ENCODE measurements at regions not wholly inside any gene's neighbourhood (a gene's known extent, or its start where the extent isn't known, plus 50 kb on each side); places are given as distances from the start of the nearest gene placed in this dataset.
A peak's percentile ranks its signal among the peaks of the same experiment; 100 is the strongest.

DNA sequence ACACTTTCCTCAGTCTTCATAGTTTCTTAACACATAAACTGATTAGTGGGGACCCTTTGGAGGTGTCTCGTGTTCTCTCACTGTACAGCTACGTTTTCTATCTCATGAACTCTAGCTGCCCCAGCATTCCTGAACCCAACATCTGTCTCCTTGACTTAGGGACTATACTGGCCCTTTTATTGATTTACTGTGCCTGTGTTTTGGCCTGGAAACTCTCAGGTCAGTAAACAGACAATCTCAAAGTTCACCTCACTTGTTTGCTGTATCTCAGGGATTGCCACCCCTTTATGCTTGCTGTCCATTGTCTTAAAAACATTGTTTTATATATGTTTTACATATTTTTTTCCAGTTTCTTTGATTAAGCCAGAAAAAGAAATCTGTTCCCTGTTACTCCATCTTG is 222.8 kb downstream of the FAM170A start (continued):
- TF ChIP-seq, protein P1, sequence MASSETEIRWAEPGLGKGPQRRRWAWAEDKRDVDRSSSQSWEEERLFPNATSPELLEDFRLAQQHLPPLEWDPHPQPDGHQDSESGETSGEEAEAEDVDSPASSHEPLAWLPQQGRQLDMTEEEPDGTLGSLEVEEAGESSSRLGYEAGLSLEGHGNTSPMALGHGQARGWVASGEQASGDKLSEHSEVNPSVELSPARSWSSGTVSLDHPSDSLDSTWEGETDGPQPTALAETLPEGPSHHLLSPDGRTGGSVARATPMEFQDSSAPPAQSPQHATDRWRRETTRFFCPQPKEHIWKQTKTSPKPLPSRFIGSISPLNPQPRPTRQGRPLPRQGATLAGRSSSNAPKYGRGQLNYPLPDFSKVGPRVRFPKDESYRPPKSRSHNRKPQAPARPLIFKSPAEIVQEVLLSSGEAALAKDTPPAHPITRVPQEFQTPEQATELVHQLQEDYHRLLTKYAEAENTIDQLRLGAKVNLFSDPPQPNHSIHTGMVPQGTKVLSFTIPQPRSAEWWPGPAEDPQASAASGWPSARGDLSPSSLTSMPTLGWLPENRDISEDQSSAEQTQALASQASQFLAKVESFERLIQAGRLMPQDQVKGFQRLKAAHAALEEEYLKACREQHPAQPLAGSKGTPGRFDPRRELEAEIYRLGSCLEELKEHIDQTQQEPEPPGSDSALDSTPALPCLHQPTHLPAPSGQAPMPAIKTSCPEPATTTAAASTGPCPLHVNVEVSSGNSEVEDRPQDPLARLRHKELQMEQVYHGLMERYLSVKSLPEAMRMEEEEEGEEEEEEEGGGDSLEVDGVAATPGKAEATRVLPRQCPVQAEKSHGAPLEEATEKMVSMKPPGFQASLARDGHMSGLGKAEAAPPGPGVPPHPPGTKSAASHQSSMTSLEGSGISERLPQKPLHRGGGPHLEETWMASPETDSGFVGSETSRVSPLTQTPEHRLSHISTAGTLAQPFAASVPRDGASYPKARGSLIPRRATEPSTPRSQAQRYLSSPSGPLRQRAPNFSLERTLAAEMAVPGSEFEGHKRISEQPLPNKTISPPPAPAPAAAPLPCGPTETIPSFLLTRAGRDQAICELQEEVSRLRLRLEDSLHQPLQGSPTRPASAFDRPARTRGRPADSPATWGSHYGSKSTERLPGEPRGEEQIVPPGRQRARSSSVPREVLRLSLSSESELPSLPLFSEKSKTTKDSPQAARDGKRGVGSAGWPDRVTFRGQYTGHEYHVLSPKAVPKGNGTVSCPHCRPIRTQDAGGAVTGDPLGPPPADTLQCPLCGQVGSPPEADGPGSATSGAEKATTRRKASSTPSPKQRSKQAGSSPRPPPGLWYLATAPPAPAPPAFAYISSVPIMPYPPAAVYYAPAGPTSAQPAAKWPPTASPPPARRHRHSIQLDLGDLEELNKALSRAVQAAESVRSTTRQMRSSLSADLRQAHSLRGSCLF (CRISPR knock-in tag; IDR thresholded peaks at IDR 0.05; ENCODE audit: borderline replicate concordance): no peak
- 0 out of 2 replicates have a peak, but pooled peaks have one; percentile 24 for TF ChIP-seq MIER2 (CRISPR knock-in tag; IDR thresholded peaks at IDR 0.05)
- TF ChIP-seq NR1H2 (CRISPR knock-in tag; IDR thresholded peaks at IDR 0.05; ENCODE audit: borderline replicate concordance, low read depth): no peak
- peak; percentile 52 for TF ChIP-seq TEAD3 (CRISPR knock-in tag; optimal IDR thresholded peaks at IDR 0.05; ENCODE audit: borderline replicate concordance)
- no peak for TF ChIP-seq SIX1 (CRISPR knock-in tag; IDR thresholded peaks at IDR 0.05; ENCODE audit: borderline replicate concordance)
- TF ChIP-seq MED1 (CRISPR knock-in tag; IDR thresholded peaks at IDR 0.05): peak; percentile 35; the same call in 1 of the 2 replicates
- TF ChIP-seq STAT5B (CRISPR knock-in tag; IDR thresholded peaks at IDR 0.05): no peak
- 0 out of 2 replicates have a peak, but pooled peaks have one; percentile 41 for TF ChIP-seq HHEX (CRISPR knock-in tag; IDR thresholded peaks at IDR 0.05)
- TF ChIP-seq THAP11 (CRISPR knock-in tag; IDR thresholded peaks at IDR 0.05): 0 out of 2 replicates have a peak, but pooled peaks have one; percentile 15
- TF ChIP-seq, protein P2, sequence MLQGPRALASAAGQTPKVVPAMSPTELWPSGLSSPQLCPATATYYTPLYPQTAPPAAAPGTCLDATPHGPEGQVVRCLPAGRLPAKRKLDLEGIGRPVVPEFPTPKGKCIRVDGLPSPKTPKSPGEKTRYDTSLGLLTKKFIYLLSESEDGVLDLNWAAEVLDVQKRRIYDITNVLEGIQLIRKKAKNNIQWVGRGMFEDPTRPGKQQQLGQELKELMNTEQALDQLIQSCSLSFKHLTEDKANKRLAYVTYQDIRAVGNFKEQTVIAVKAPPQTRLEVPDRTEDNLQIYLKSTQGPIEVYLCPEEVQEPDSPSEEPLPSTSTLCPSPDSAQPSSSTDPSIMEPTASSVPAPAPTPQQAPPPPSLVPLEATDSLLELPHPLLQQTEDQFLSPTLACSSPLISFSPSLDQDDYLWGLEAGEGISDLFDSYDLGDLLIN (CRISPR knock-in tag; IDR thresholded peaks at IDR 0.05; ENCODE audit: borderline replicate concordance): no peak
- TF ChIP-seq, protein P3, sequence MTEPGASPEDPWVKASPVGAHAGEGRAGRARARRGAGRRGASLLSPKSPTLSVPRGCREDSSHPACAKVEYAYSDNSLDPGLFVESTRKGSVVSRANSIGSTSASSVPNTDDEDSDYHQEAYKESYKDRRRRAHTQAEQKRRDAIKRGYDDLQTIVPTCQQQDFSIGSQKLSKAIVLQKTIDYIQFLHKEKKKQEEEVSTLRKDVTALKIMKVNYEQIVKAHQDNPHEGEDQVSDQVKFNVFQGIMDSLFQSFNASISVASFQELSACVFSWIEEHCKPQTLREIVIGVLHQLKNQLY (CRISPR knock-in tag; IDR thresholded peaks at IDR 0.05): no peak
- peak; percentile 14; the same call in 1 of the 2 replicates for TF ChIP-seq POGZ (CRISPR knock-in tag; IDR thresholded peaks at IDR 0.05)
- 0 out of 4 replicates have a peak, but pooled peaks of 1 of the 2 experiments have one; percentile 19 for TF ChIP-seq NR2F1 (CRISPR knock-in tag; IDR thresholded peaks at IDR 0.05)
- no peak for TF ChIP-seq NFKB2 (CRISPR knock-in tag; IDR thresholded peaks at IDR 0.05; ENCODE audit: borderline replicate concordance)
- TF ChIP-seq, protein P4, sequence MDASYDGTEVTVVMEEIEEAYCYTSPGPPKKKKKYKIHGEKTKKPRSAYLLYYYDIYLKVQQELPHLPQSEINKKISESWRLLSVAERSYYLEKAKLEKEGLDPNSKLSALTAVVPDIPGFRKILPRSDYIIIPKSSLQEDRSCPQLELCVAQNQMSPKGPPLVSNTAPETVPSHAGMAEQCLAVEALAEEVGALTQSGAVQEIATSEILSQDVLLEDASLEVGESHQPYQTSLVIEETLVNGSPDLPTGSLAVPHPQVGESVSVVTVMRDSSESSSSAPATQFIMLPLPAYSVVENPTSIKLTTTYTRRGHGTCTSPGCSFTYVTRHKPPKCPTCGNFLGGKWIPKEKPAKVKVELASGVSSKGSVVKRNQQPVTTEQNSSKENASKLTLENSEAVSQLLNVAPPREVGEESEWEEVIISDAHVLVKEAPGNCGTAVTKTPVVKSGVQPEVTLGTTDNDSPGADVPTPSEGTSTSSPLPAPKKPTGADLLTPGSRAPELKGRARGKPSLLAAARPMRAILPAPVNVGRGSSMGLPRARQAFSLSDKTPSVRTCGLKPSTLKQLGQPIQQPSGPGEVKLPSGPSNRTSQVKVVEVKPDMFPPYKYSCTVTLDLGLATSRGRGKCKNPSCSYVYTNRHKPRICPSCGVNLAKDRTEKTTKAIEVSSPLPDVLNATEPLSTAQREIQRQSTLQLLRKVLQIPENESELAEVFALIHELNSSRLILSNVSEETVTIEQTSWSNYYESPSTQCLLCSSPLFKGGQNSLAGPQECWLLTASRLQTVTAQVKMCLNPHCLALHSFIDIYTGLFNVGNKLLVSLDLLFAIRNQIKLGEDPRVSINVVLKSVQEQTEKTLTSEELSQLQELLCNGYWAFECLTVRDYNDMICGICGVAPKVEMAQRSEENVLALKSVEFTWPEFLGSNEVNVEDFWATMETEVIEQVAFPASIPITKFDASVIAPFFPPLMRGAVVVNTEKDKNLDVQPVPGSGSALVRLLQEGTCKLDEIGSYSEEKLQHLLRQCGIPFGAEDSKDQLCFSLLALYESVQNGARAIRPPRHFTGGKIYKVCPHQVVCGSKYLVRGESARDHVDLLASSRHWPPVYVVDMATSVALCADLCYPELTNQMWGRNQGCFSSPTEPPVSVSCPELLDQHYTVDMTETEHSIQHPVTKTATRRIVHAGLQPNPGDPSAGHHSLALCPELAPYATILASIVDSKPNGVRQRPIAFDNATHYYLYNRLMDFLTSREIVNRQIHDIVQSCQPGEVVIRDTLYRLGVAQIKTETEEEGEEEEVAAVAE (CRISPR knock-in tag; IDR thresholded peaks at IDR 0.05; ENCODE audit: borderline replicate concordance): no peak
- no peak for TF ChIP-seq ZNF12 (CRISPR knock-in tag; IDR thresholded peaks at IDR 0.05)
- no peak for TF ChIP-seq RFX3 (CRISPR knock-in tag; IDR thresholded peaks at IDR 0.05)
- TF ChIP-seq SUZ12 (IDR thresholded peaks at IDR 0.05; ENCODE audit: low read depth, low read length): no peak
- no peak for TF ChIP-seq IKZF4 (CRISPR knock-in tag; IDR thresholded peaks at IDR 0.05; ENCODE audit: borderline replicate concordance, low read depth, not compliant biosample characterization)
- TF ChIP-seq NFRKB (IDR thresholded peaks at IDR 0.05): no peak
- TF ChIP-seq ERF (CRISPR knock-in tag; IDR thresholded peaks at IDR 0.05): 0 out of 2 replicates have a peak, but pooled peaks have one; percentile 32

Data from HepG2 (cell line).